ENCODE measurements at regions not wholly inside any gene's neighbourhood (a gene's known extent, or its start where the extent isn't known, plus 50 kb on each side); places are given as distances from the start of the nearest gene placed in this dataset.

- TF ChIP-seq, protein P1, sequence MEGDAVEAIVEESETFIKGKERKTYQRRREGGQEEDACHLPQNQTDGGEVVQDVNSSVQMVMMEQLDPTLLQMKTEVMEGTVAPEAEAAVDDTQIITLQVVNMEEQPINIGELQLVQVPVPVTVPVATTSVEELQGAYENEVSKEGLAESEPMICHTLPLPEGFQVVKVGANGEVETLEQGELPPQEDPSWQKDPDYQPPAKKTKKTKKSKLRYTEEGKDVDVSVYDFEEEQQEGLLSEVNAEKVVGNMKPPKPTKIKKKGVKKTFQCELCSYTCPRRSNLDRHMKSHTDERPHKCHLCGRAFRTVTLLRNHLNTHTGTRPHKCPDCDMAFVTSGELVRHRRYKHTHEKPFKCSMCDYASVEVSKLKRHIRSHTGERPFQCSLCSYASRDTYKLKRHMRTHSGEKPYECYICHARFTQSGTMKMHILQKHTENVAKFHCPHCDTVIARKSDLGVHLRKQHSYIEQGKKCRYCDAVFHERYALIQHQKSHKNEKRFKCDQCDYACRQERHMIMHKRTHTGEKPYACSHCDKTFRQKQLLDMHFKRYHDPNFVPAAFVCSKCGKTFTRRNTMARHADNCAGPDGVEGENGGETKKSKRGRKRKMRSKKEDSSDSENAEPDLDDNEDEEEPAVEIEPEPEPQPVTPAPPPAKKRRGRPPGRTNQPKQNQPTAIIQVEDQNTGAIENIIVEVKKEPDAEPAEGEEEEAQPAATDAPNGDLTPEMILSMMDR (IDR thresholded peaks at IDR 0.05; ENCODE audit: extremely low read depth in 1 of 2, insufficient read depth in 1 of 2, low read depth in 1 of 2, low read length in 2 of 2) = no peak
- no peak for TF ChIP-seq POLR2A (IDR thresholded peaks at IDR 0.05; ENCODE audit: low read depth, low read length)
- no peak for TF ChIP-seq POLR2AphosphoS5 (IDR thresholded peaks at IDR 0.05; ENCODE audit: insufficient read depth, low read depth, low read length)
- no peak for TF ChIP-seq MAX (IDR thresholded peaks at IDR 0.05; ENCODE audit: insufficient read depth, insufficient read length)
Observed at GRCh38 chr2:67828066-67828465, 234.7 kb downstream of the C1D start.
